ENCODE measurements at regions not wholly inside any gene's neighbourhood (a gene's known extent, or its start where the extent isn't known, plus 50 kb on each side); places are given as distances from the start of the nearest gene placed in this dataset.

- TF ChIP-seq CTCF (IDR thresholded peaks at IDR 0.05), result no peak
- TF ChIP-seq POLR2AphosphoS5 (IDR thresholded peaks at IDR 0.05; ENCODE audit: low read depth, low read length), result no peak
- no peak for TF ChIP-seq SIN3A (IDR thresholded peaks at IDR 0.05; ENCODE audit: borderline replicate concordance, insufficient read depth, low read depth, low read length)
Measured at GRCh38 chr10:4470231-4470835, 355.7 kb upstream of the AKR1E2 start.

Measured in Panc1 (cell line).